Breast epithelium (tissue), 4 donors: ENCODE measurements at regions not wholly inside any gene's neighbourhood (a gene's known extent, or its start where the extent isn't known, plus 50 kb on each side); places are given as distances from the start of the nearest gene placed in this dataset.

Source experiments
- DNase-seq, 2 donors: peaks; one replicate each; pipeline ENCODE4 v3.0.0-alpha.2; 2019; ENCODE audit warnings: low spot score in 2 of 2
- H3K27ac ChIP-seq, 2 donors: fragments of 200-600 bp; sonication (generic) in 1 of 2; one replicate each; pipeline ENCODE4 v1.5.1; 2016 to 2019; ENCODE audit warnings: mild to moderate bottlenecking in 1 of 2
- H3K27me3 ChIP-seq, 2 donors: fragments of 200-600 bp; sonication (generic) in 1 of 2; one replicate each; pipeline versions ENCODE4 v1.5.1 to v1.6.0; 2017 to 2019; ENCODE audit warnings: control low read depth in 1 of 2, mild to moderate bottlenecking in 1 of 2
- H3K36me3 ChIP-seq: fragments of 200-600 bp; one replicate; pipeline ENCODE4 v1.5.1; 2019
- H3K4me1 ChIP-seq, 2 donors: fragments of 200-600 bp; sonication (generic); one replicate each; pipeline ENCODE4 v1.5.1; 2016 to 2019; ENCODE audit warnings: control low read depth in 1 of 2
- H3K4me3 ChIP-seq, 3 donors: fragments of 200-600 bp; sonication (generic); 1 replicate in 2 of 3; 2 replicates in 1 of 3; pipeline ENCODE4 v1.5.1; 2016 to 2019; ENCODE audit warnings: mild to moderate bottlenecking in 3 of 3, moderate library complexity in 2 of 3
- H3K9me3 ChIP-seq, 2 donors: fragments of 200-600 bp; sonication (generic) in 1 of 2; one replicate each; pipeline ENCODE4 v1.5.1; 2016 to 2019; ENCODE audit warnings: control low read depth in 1 of 2
- CTCF ChIP-seq, 3 donors: fragments of 450-650 bp; IDR thresholded peaks; one replicate each; pipeline ENCODE4 v1.5.1; 2016 to 2017; ENCODE audit warnings: antibody characterized with exemption in 3 of 3, mild to moderate bottlenecking in 3 of 3, moderate library complexity in 3 of 3
- POLR2A ChIP-seq: fragments of 450-650 bp; IDR thresholded peaks from one replicate; pipeline ENCODE4 v1.6.1; 2016; ENCODE audit warnings: antibody characterized with exemption, mild to moderate bottlenecking, moderate library complexity
- POLR2AphosphoS5 ChIP-seq, 3 donors: sonication (generic); formaldehyde crosslinking; IDR thresholded peaks; one replicate each; pipeline ENCODE4 v1.6.1; 2017; ENCODE audit warnings: antibody characterized with exemption in 3 of 3
- intact Hi-C: fragments of 100-400 bp; cut with DNase I; formaldehyde crosslinking; loops from one replicate; pipeline ENCODE4 v1.15.1; 2023; ENCODE audit warnings: low total_unique reads

GRCh38 chr3:25084016-25084415 is 344.0 kb upstream of the RARB start:
- Histone ChIP-seq H3K4me3 (no peak overlapping the region), H3K9me3 (no peaks in the 10 kb centered on the region), H3K27ac (no peak overlapping the region), H3K4me1 (no peaks in the 10 kb centered on the region), H3K27me3 (no peaks in the 10 kb centered on the region), H3K36me3 (no peaks in the 10 kb centered on the region)
- DNase-seq = no peak
- TF ChIP-seq POLR2A = no peak
- intact Hi-C loops = no loop called here

GRCh38 chr3:25086721-25087120 is 341.3 kb upstream of the RARB start:
- no peak for DNase-seq
- TF ChIP-seq POLR2AphosphoS5 (IDR thresholded peaks at IDR 0.05) (no peak), CTCF (IDR thresholded peaks at IDR 0.05) (no peak), POLR2A (no peak)
- no peak overlapping the region for H3K27ac ChIP-seq
- intact Hi-C loops = no loop called here
- no peak overlapping the region for H3K4me3 ChIP-seq
- no peaks in the 10 kb centered on the region for H3K27me3 ChIP-seq
- no peaks in the 10 kb centered on the region for H3K36me3 ChIP-seq
- H3K4me1 ChIP-seq = no peaks in the 10 kb centered on the region
- no peaks in the 10 kb centered on the region for H3K9me3 ChIP-seq

- TF ChIP-seq POLR2A (no peak), CTCF (IDR thresholded peaks at IDR 0.05) (no peak), POLR2AphosphoS5 (IDR thresholded peaks at IDR 0.05) (no peak)
- intact Hi-C loops = no loop called here
- DNase-seq = no peak
Measured at GRCh38 chr3:25088284-25088683, 339.8 kb upstream of the RARB start.

GRCh38 chr3:25090698-25091453 is 337.2 kb upstream of the RARB start:
- Histone ChIP-seq H3K4me1 (no peaks in the 10 kb centered on the region), H3K36me3 (no peaks in the 10 kb centered on the region), H3K9me3 (no peaks in the 10 kb centered on the region), H3K27ac (no peak overlapping the region), H3K27me3 (no peaks in the 10 kb centered on the region), H3K4me3 (no peak overlapping the region)
- intact Hi-C loops = no loop called here
- TF ChIP-seq POLR2A (no peak), CTCF (IDR thresholded peaks at IDR 0.05) (no peak), POLR2AphosphoS5 (IDR thresholded peaks at IDR 0.05) (no peak)
- no peak for DNase-seq

More at GRCh38 chr3:25088284-25088683, 339.8 kb upstream of the RARB start:
- no peaks in the 10 kb centered on the region for H3K36me3 ChIP-seq
- H3K27ac ChIP-seq = no peak overlapping the region
- H3K4me1 ChIP-seq = no peaks in the 10 kb centered on the region
- H3K4me3 ChIP-seq = no peak overlapping the region
- no peaks in the 10 kb centered on the region for H3K9me3 ChIP-seq
- H3K27me3 ChIP-seq = no peaks in the 10 kb centered on the region

- TF ChIP-seq POLR2A (no peak), POLR2AphosphoS5 (IDR thresholded peaks at IDR 0.05) (no peak), CTCF (IDR thresholded peaks at IDR 0.05) (no peak)
- H3K4me1 ChIP-seq = no peaks in the 10 kb centered on the region
- no peaks in the 10 kb centered on the region for H3K36me3 ChIP-seq
- H3K9me3 ChIP-seq = no peaks in the 10 kb centered on the region
- H3K27me3 ChIP-seq = no peaks in the 10 kb centered on the region
- no peak for DNase-seq
- intact Hi-C loops = no loop called here
- H3K4me3 ChIP-seq = no peak overlapping the region
- no peak overlapping the region for H3K27ac ChIP-seq
Measured at GRCh38 chr3:25091934-25092333, 336.1 kb upstream of the RARB start.
